ENCODE measurements at regions not wholly inside any gene's neighbourhood (a gene's known extent, or its start where the extent isn't known, plus 50 kb on each side); places are given as distances from the start of the nearest gene placed in this dataset.

- no peak for DNase-seq
Observed at GRCh38 chr16:86121374-86122010, 222.5 kb downstream of the IRF8 start.

- DNase-seq, result no peak
Observed at GRCh38 chr16:86122681-86123342, 223.8 kb downstream of the IRF8 start.

GRCh38 chr16:86124321-86124720, 225.4 kb downstream of the IRF8 start:
- no peak for DNase-seq

GRCh38 chr16:86126891-86127290, 227.9 kb downstream of the IRF8 start:
- no peak for DNase-seq

- no peak for DNase-seq
Observed at GRCh38 chr16:86127366-86127765, 228.4 kb downstream of the IRF8 start.

- no peak for DNase-seq
Observed at GRCh38 chr16:86128246-86128645, 229.3 kb downstream of the IRF8 start.

- DNase-seq, result no peak
Observed at GRCh38 chr16:86129541-86129940, 230.6 kb downstream of the IRF8 start.

- DNase-seq, result no peak
Observed at GRCh38 chr16:86133377-86133776, 234.4 kb downstream of the IRF8 start.

GRCh38 chr16:86133847-86134375, 234.9 kb downstream of the IRF8 start:
- no peak for DNase-seq

GRCh38 chr16:86134802-86135461, 236.0 kb downstream of the IRF8 start:
- no peak for DNase-seq

- DNase-seq, result no peak
Observed at GRCh38 chr16:86137359-86137758, 238.4 kb downstream of the IRF8 start.

GRCh38 chr16:86138121-86139085, 239.4 kb downstream of the IRF8 start:
- DNase-seq, result no peak

GRCh38 chr16:86142801-86143236, 243.9 kb downstream of the IRF8 start:
- DNase-seq, result no peak

GRCh38 chr16:86143666-86144065, 244.7 kb downstream of the IRF8 start:
- no peak for DNase-seq

- no peak for DNase-seq
Observed at GRCh38 chr16:86145669-86146068, 246.7 kb downstream of the IRF8 start.

GRCh38 chr16:86150641-86151238, 251.8 kb downstream of the IRF8 start:
- DNase-seq, result no peak

- DNase-seq, result no peak
Observed at GRCh38 chr16:86151239-86151851, 252.4 kb downstream of the IRF8 start.

- no peak for DNase-seq
Observed at GRCh38 chr16:86156155-86156554, 257.2 kb downstream of the IRF8 start.

- DNase-seq, result no peak
Observed at GRCh38 chr16:86157616-86158247, 258.8 kb downstream of the IRF8 start.

- no peak for DNase-seq
Observed at GRCh38 chr16:86158688-86159360, 259.9 kb downstream of the IRF8 start.

- no peak for DNase-seq
Observed at GRCh38 chr16:86165479-86165878, 266.5 kb downstream of the IRF8 start.
